NT2/D1 (cell line): ENCODE measurements at regions not wholly inside any gene's neighbourhood (a gene's known extent, or its start where the extent isn't known, plus 50 kb on each side); places are given as distances from the start of the nearest gene placed in this dataset.

Source experiments
- SUZ12 ChIP-seq: IDR thresholded peaks from 2 replicates; pipeline ENCODE4 v1.6.1; 2011; ENCODE audit not compliant: insufficient read length, insufficient read depth; ENCODE audit errors: extremely low read depth
- YY1 ChIP-seq: IDR thresholded peaks from 2 replicates; pipeline ENCODE4 v1.6.1; 2011; ENCODE audit not compliant: insufficient read length, insufficient read depth
- ZNF274 ChIP-seq: IDR thresholded peaks from 2 replicates; pipeline ENCODE4 v1.6.1; 2011; ENCODE audit warnings: mild to moderate bottlenecking, low read depth, low read length

- TF ChIP-seq YY1 (no peak), SUZ12 (no peak), ZNF274 (no peak)
Measured at GRCh38 chr11:134639586-134640330, 227.7 kb upstream of the B3GAT1 start.
